ENCODE measurements at regions not wholly inside any gene's neighbourhood (a gene's known extent, or its start where the extent isn't known, plus 50 kb on each side); places are given as distances from the start of the nearest gene placed in this dataset.

DNA sequence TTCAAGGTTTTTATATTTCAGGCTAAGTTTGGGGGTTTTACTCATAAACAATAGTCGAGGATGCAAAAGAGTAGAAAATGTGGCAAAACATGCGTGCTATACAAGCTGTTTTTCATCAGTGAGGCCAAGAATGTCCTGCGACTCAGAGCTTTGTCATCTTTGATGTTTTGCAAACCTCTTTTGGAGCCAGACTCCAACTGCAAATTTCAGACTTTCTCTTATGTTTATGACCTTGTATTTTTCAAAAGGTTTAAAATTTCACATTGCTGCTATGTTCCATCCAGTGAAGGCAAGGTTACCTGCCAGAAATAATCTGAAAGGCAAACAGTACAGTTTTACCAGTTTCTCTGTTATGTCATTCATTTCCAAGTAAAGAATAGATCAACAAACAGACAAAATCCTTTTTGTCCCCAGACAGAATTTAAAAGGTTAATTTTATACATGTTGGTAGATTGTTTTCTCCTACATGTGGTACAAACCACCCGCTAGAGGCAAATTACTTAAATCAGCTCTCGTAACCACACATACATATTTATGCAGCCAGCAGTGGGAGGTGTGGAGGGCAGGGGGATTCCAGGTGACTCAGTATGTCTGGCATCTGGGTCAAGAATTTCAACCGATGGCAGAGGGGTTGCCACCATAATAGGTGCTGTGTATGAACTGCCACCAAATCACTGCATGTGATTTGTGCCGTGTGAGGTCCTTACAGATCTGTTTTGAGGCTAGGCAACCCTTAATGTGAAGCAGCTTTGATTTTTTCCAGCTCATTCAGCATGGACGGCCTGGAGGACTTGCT lies 119.8 kb upstream of the CPM start:
- POLR2A ChIA-PET: interaction anchor here (1.0 kb wide), 1 partner anchor 209 kb away, joined by 3 read pairs; no protein-coding TSS in a partner anchor
- CTCF ChIA-PET: interaction anchor here (0.6 to 3.0 kb wide), 3 partner anchors 9 to 186 kb away, joined by 3 to 9 read pairs (median 4); no protein-coding TSS in a partner anchor
- Mint-ChIP-seq H3K36me3 (ENCODE audit: low read depth) (no peaks in the 10 kb centered on the region), H3K27ac (no peak overlapping the region), H3K4me3 (no peak overlapping the region), H3K27me3 (peaks cover 35% of the 10 kb centered on the region), H3K4me1 (ENCODE audit: low read depth) (peaks cover 16% of the 10 kb centered on the region), H3K9me3 (no peaks in the 10 kb centered on the region)
- peak; percentile 87 for DNase-seq
- intact Hi-C loops (cut with micrococcal nuclease): no loop called here
- TF ChIP-seq, protein P1, sequence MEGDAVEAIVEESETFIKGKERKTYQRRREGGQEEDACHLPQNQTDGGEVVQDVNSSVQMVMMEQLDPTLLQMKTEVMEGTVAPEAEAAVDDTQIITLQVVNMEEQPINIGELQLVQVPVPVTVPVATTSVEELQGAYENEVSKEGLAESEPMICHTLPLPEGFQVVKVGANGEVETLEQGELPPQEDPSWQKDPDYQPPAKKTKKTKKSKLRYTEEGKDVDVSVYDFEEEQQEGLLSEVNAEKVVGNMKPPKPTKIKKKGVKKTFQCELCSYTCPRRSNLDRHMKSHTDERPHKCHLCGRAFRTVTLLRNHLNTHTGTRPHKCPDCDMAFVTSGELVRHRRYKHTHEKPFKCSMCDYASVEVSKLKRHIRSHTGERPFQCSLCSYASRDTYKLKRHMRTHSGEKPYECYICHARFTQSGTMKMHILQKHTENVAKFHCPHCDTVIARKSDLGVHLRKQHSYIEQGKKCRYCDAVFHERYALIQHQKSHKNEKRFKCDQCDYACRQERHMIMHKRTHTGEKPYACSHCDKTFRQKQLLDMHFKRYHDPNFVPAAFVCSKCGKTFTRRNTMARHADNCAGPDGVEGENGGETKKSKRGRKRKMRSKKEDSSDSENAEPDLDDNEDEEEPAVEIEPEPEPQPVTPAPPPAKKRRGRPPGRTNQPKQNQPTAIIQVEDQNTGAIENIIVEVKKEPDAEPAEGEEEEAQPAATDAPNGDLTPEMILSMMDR (IDR thresholded peaks at IDR 0.05): no peak
- peak; percentile 94 for ATAC-seq

DNA sequence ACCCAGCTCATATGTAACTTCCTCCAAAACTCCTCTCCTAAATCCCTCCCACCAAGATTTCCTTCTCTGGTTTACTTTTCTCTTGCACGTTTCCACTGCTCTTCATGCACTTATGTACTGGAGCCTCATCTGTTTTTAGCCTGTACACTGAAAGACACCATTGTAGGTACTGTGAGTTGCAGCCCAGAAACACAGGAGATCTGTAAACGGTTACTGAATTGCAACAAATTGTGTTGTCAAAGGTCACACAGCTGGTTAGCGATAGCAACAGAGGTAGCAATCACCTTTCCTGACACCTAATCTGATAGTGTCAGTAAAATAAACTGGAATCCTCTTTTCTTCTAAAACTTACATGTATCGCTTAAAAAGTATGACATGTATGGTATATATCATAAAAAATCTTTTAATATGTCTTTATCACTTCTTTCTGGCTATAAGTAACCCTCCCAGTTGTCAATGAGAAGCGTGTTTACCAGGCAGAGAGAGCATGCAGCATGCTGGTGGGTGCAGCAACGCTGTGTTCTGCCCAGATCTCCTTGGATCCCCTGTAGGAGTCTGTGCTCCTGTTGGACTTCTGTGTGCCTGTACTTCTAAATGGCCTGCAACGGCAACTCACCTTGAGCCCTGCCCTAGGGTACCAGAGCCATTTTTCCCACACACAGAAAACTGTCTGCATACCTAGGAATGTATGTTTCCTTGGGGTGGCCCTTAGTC lies 121.5 kb upstream of the CPM start:
- POLR2A ChIA-PET: no interaction called here
- no peak overlapping the region for H3K4me3 Mint-ChIP-seq
- intact Hi-C loops (cut with micrococcal nuclease): no loop called here
- CTCF ChIA-PET: interaction anchor here (3.0 kb wide), 1 partner anchor 16 kb away, joined by 9 read pairs; no protein-coding TSS in a partner anchor
- H3K36me3 Mint-ChIP-seq (ENCODE audit: low read depth): no peaks in the 10 kb centered on the region
- ATAC-seq: no peak
- TF ChIP-seq, protein P1 (IDR thresholded peaks at IDR 0.05): no peak
- peaks cover 28% of the 10 kb centered on the region for H3K27me3 Mint-ChIP-seq
- H3K27ac Mint-ChIP-seq: no peak overlapping the region
- H3K9me3 Mint-ChIP-seq: no peaks in the 10 kb centered on the region
- DNase-seq: no peak
- peaks cover 27% of the 10 kb centered on the region for H3K4me1 Mint-ChIP-seq (ENCODE audit: low read depth)

- no peak for DNase-seq
- CTCF ChIA-PET: no interaction called here
- Mint-ChIP-seq H3K9me3 (no peaks in the 10 kb centered on the region), H3K36me3 (ENCODE audit: low read depth) (no peaks in the 10 kb centered on the region), H3K4me1 (ENCODE audit: low read depth) (peaks cover 29% of the 10 kb centered on the region), H3K27ac (no peak overlapping the region), H3K4me3 (no peak overlapping the region), H3K27me3 (peaks cover 24% of the 10 kb centered on the region)
- intact Hi-C loops (cut with micrococcal nuclease): no loop called here
- TF ChIP-seq, protein P1 (IDR thresholded peaks at IDR 0.05): no peak
- ATAC-seq: no peak
- POLR2A ChIA-PET: no interaction called here
Observed at GRCh38 chr12:69055280-69055679, 122.3 kb upstream of the CPM start.

DNA sequence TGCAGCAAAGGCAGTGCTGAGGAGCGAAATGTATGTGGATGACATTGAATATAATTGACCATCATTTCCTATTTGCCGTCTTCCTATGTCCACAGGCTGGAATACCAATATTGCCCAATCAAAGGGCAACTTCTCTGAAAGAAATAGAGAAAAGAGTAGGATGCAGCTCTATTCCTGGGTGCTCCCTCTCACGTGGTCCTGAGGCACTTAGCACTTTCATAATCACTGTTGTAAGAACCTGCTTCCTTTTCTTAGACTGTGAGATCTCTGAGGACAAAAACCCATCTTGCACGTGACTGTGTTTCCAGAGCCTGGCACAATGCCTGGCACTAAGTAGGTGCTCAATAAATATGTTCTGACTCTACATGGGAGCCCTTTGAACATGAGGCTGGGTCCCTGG lies 122.7 kb upstream of the CPM start:
- Mint-ChIP-seq H3K4me1 (ENCODE audit: low read depth) (peaks cover 29% of the 10 kb centered on the region), H3K4me3 (no peak overlapping the region), H3K36me3 (ENCODE audit: low read depth) (no peaks in the 10 kb centered on the region), H3K27me3 (peaks cover 20% of the 10 kb centered on the region), H3K27ac (no peak overlapping the region), H3K9me3 (no peaks in the 10 kb centered on the region)
- CTCF ChIA-PET: no interaction called here
- ATAC-seq: no peak
- intact Hi-C loops (cut with micrococcal nuclease): no loop called here
- POLR2A ChIA-PET: no interaction called here
- no peak for DNase-seq
- TF ChIP-seq, protein P1 (IDR thresholded peaks at IDR 0.05): no peak
